GM12892 (cell line): ENCODE measurements at regions not wholly inside any gene's neighbourhood (a gene's known extent, or its start where the extent isn't known, plus 50 kb on each side); places are given as distances from the start of the nearest gene placed in this dataset.

Experiments
- POLR2A ChIP-seq: IDR thresholded peaks from 2 replicates; pipeline ENCODE4 v1.6.1; 2011; ENCODE audit warnings: low read depth, low read length, control low read depth
- POLR2AphosphoS5 ChIP-seq: IDR thresholded peaks from 2 replicates; pipeline ENCODE4 v1.6.1; 2011; ENCODE audit warnings: low read depth, low read length, control low read depth

DNA sequence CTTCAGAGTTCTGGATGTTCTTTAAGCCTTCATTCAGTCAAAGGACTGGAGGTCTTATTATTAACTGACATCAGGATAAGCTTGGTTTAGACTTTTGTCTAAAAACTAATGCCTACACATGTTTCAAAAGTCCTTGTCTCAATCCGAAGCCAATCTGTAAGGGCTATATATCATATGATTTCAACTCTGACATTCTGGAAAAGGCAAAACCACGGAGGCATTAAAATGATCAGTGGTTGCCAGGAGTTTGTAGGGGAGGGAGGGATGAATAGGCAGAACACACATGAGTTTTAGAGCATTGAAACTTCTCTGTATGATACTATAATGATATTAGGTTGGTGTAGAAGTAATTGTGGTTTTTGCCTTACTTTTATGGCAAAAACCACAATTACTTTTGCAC lies 1285.8 kb upstream of the CITED2 start:
- no peak for TF ChIP-seq POLR2A
- no peak for TF ChIP-seq POLR2AphosphoS5
